T-helper 1 cell (primary cell): ENCODE measurements at regions not wholly inside any gene's neighbourhood (a gene's known extent, or its start where the extent isn't known, plus 50 kb on each side); places are given as distances from the start of the nearest gene placed in this dataset.

Source experiments
- DNase-seq, 5 donors: peaks; one replicate each; pipeline ENCODE4 v3.0.0-alpha.2; 2012 to 2020

DNA sequence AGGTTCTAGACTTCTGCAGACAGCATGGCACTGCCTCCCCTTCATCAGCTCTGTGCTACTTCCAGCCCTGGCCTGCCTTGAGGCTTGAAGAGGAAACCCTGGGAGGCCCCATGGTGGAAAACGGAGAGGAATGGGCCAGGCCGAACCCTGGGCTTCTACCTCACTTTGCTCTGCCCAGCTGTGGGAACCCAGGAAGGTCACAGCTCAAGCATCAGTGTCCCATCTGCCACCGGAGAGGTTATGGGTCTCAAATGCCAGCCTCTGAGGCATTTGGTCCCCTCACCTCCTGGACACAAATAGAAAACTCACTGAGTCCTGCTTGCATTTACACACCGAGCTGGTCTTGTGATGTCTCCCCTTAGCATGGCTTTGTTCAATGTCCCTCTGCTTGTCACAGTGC, 80.1 kb upstream of the ALDH1B1 start:
- no peak for DNase-seq

DNA sequence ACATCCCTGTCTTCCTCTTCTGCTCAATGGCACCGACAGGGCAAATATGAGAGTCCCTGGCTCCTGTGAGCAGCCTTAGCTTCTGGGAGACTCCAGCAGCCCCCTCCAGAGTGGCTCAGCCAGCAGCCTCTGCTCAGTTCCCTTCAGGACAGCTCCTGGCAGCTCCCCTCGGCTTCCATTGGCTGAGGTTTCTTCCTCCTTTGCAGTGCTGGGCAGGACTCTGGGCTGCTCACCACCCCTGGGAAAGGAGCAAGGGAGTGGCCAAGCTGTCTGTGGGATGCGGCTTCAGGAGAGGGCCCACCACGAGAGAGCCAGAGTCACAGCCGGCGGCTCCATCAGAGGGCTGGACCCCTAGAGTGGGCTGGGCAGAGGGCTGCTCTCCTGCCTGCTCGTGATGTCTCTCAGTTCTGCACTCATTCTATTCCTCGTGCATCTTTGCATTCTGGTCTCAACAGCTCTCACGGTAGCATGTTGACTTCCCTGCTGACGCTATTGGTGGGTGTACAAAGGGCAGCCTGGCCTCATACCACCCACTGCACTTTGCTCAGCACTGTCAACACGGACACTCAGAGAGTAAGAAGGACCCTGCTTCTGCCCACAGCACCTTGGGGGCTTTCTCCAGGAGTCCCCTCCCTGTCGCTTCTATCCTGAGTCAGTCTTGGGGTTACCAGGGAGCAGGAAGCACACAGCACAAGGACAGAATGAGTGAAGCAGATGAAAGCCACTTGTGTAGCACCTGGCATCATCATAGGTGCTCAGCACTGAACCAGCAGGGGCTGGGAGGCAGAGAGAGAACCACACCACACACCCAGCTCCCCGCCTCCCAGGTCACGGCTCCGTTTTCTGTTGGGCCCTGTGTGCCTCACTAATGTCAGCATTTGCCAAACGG, 80.9 kb upstream of the ALDH1B1 start:
- no peak for DNase-seq

DNA sequence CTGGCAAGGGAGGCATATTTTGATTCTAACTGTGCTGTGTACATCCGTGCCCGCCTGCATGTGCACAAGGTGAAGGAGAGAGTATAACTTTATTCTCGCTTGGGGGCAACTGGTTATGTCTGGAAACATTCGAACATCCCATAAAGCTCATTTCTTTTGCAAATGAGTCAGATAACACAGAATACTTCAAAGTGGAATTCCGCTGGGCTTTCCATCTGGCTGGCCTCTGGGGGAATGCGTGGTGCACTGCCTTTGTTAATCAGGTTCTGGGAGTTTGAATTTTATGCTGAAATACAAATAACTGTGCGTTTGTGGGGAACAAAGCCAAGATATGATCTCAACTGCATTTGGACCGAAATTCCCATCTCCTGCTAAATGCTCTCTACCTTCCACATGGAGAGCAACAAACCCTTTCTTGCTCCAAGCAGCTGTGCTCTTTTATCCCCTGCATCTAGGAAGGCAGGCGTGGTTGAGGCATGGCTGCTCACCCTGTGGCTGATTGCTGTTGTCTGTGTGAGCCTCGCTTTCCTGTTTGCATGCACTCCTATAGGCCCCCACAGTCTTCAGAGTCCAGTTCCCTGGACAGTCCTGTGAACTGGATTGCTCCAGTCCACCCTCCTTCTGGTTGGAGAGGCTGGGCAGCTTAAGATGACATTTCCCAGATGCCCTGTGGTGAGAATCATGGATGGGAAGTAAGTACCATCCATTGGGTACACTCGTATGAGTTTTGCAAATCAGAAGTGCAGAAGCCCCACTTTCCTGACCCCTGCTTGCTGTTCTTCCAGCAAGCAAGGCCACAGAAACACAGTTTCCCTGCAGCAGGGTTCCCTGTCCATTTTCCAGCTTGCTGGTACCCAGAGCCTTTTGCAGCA, 82.9 kb upstream of the ALDH1B1 start:
- DNase-seq, result no peak

DNA sequence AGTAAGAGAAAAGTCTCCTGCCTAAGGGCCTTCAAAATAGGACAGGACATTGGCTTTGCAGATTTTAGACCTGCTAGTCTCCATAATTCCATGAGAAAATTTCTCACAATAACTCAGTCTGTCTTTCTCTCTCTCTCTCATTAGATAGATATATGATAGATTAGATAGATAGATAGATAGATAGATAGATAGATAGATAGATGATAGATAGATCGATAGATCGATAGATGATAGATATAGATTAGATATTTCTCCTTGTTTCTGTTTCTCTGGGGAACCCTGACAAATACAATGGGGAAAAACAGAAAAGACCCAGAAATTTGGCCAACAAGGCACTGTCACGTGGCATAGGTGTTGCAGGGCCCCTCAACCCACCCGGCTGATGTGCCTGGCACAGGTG, 84.4 kb upstream of the ALDH1B1 start:
- DNase-seq, result no peak

DNA sequence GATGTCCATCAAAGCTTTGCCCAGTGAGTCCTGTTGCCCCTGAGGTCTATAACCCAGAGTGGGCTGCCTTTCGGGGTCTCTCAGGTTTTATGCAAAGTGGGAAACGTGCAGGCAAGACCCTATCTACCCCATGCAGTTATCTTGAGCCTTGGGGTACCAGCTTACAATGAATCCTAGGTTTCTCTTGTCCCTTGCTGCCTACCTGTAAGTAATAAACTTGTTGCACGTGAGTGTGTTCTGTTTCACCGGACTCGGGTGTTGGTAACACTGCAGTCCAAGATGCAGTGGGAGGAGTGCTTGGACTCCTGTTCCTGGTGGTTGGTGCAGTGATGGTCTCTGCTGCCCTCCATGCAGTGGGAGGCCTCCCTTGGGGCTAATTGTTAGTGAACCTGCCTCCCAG, 85.6 kb upstream of the ALDH1B1 start:
- no peak for DNase-seq

DNA sequence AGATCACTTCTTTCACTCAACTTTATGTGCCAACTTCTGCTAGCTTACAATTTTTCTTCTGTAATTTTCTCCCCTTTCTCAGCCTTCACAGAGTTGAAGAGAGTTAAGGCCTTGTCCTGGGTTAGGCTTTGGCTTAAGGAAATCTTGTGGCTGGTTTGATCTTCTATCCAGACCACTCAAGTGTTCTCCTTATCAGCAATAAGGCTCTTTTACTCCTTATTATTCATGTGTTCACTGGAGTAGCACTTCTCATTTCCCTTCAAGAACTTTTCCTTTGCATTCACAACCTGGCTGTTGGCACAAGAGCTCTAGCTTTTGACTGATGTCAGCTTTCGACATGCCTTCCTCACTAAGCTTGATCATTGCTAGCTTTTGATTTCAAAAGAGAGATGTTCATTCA, 86.9 kb upstream of the ALDH1B1 start:
- no peak for DNase-seq

DNA sequence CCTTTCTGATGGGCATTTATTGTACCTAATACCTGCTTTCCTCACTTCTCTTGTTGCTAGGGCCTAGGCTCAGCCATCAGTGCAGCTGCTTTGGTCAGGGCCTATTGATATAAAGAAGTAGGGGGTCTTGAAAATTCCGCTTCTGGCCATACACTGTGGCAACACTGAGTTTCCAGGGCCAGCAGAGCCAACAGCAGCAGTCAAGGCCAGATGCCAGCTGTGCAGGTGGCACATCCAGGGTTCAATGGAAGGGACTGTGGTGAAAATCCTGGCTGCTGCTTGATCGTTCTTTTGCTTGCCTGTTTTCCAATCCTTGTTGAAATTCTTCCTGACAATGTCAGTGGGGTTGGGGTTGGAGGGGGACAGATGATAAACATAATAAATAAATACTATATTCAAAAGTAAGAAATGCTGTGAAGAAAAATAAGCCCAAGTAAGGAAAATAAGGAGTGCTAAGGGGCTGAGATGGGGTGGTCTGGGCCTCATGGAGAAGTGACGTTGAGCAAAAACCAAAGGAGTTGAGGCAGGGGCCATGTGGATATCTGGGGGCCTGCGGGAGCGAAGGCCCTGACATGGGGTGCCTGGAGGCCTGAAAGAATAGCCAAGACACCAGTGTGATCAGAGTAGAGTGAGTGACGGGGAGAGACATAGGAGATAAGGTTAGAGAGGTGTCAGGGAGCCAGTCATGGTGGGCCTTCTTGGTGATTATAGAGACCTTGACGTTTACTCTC, 91.0 kb upstream of the ALDH1B1 start:
- no peak for DNase-seq

DNA sequence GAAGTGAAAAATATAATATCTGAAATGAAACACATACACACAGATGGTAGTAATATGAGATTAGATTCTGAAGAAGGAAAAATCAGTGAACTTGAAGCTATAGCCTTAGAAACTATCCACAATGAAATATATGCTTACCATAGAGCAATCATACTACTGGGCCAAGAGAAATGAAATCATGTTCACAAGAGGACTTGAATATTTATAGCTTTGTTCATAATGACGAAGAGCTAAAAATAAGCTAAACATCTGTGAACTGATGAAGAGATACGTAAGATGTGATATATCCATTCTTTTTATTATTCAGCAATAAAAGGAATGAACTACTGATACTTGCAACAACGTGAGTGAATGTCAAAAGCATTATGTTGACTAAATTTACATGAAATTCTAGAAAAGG, 92.6 kb upstream of the ALDH1B1 start:
- DNase-seq, result no peak

DNA sequence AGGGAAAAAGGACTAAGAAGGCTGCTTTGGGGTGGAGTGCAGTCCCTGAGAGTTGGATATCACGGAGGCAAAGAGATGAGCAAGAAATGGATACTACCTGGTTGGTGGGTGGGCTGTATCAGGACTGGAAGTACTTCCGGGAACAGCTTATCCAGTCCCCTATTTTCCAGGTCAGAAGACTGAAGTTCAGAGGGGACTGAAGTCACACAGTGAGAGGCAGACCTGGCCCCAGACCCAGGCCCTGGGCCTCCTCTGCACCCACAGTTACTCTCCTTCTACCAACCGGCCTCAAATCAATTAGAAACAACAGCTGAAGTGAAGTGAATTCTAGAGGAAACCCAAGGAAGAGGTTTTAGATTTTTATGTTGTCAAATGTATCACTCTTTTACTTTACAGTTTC, 93.6 kb upstream of the ALDH1B1 start:
- DNase-seq, result no peak

DNA sequence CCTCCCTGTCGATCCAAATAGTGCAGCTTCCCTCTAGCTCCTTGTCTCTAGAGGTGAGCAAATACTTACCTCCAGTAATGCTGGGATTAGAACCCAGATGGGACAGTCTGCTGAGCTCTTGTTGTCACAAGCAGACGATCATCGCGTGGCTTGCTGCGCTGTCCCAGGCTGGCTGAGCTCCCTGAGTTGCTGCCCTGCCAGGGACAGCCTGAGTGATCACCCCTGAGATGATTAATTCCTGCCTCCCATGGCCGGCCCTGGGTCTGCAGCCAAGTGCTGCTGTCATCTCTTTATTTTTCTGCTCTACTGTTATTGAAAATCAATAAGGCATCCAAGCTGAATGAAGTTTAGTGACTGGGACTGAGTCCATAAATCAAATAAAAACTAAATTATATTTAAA, 94.0 kb upstream of the ALDH1B1 start:
- DNase-seq, result no peak

DNA sequence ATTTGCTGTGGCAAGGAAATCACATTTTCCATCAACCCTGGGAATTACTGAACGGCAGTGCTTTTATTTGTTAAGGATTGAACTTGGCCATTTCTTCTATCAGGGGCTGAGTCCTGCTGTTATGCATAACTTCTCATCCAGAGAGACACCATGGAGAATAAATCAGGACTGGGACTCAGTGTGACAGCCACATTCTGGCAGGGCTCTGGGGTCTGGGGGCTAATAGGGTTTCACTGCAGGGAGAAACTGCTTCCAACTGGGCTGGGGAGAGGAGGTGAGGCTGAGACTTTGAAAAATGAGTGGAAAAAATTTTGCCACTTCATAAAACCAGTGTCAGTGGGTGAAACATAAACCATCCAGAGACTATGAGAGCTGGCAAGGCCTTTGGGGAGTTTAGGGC, 95.7 kb upstream of the ALDH1B1 start:
- no peak for DNase-seq

DNA sequence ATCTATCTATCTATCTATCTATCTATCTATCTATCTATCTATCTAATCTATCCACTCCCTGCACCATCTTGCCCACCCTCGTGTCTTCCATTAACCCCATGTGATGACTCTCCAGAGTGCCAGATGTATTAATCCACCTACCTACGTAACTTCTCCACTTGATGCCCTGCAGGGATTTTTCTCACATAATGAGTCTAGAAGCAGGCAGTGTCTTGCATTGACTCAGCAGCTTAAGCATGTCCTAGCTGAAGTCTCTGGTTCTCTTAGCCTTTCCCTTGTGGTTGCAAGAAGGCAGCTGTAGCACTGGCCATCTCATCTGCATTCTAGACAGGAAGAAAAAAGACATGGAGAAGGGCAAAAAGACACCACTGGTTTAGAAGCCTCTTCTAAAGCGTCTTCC, 96.7 kb upstream of the ALDH1B1 start:
- DNase-seq, result no peak

DNA sequence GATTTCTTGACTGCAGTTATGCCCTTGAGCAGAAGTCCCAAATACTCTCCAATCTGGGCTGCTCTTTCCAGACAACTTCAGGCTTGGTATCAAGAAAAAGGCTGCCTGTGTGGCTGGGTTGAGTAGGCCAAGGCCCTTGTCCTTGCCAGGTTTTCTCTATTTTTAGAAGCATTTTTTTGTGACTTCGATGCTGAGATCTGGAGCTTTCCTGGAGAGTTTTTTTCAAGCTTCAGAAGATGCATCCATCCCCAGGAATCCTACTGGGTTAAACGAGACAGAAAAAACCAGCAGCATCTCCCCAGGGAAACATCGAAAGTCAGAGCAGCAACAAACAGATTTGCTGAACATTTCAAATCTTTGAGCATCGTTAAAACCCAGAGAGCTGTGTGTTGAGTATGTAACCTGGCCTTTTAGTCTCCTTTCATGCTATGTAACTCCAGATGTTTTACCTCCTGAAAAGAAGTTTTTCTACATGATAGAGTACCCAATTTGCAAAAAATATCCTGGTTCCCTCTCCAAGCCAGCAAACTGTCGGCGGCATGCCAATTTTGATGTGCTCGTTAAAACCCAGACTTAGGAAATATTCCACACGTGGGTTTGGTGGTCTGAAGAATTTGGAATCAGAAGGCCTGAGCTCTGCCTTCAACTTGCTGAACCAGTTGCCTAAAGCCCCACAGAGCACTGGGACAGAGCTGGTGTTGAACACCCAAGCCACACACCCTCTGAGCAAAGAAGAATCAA, 98.1 kb upstream of the ALDH1B1 start:
- no peak for DNase-seq

DNA sequence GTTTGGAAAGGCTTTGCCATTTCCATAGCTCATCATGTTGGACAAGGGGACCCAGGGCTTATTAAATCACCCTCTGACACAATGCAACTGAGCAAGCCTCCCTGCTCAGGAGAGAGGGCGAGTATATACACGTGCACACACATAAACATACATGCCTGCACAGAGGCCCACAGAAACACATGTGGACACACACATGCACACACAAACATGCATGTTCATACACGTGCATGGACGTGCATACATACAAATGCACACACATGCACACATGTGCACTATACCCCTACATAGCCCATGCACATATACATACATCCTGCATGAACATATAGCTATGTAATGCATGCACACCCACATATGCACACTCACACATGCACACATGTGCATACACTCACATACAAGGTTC, 99.5 kb upstream of the ALDH1B1 start:
- no peak for DNase-seq

DNA sequence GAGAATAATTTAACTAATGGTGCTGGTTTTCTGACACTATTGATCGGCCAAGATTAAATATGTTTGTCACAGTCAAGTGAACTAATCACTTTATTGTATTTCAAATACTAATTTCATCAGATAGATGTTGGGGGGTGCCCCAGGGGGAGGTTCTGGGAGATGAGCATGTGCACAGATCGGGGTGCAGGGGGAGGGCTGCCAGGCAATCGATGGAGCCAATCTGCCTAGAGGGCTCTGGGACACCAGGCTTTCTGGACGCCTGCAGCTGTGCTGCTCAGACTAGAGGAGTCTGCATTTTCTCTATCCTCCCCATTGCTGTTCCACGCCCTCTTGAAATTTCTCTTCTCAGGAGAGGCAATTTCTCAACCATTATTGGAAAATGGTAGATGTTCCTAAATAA, 100.0 kb upstream of the ALDH1B1 start:
- no peak for DNase-seq

DNA sequence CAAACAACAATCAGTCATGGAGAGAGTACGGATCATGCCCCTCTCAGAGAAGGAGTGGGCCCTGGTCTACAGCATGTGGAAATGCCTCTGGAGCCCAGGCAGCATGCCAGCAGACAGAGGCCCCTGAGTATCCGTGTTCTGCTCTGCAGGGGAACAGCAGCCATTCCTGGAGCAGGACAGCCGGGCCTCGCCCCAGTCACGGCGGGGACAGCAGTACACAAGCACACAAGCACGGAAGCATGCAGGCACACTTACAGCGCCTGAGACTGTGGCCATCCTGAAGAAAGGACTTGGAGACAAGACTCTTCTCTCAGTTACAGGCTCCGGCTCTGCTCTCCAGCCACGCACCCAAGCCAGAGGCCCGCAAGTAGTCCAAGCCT, 102.6 kb upstream of the ALDH1B1 start:
- no peak for DNase-seq

DNA sequence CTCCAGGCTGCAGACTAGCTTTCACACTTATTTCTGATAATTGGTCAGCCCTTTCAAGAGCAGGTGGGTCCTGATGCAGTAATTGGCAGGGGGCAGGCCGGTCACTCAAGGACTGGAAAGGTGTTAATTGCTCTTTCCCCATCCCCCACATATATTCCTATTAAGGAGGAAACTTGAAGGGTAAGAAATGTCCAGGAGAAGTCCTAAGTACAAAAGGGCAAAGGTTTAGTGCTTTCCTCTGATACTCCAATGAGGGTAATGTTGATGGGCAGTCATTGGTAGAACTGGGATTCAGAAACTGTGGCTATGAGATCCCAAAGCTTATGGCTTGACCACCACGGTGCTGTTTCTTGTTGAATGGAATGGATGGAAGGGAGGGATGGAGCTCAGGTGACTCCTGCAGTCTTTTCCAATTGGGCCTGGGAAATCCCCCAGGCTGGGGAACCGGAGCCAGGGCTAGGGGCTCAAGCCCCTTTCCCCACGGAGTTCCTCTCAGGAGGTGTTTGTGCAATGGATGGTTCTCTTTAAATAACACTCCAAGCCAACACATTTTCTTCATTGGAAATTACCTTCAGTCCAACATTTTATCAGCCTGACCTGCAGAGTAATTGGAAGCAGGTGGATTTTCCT, 103.2 kb upstream of the ALDH1B1 start:
- DNase-seq, result no peak

DNA sequence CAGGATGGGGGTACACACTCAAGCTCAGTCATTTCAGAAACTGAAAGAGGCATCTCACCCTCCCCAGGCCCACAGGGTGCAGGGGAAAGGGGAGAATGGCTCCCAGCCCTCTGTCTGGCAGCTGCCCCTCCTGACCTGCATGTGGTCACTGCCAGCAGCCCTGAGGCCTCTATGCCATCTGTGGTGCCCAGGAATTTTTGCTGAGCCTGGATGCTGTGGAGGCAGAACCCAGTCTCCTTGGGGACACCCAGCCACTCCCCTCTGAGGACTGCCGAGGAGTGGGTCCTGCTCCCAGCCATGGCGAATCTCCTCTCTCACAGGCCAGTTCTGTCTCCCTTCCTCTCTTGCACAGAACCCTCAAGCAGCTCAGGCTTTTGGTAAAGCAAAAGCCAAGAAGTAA, 104.0 kb upstream of the ALDH1B1 start:
- DNase-seq, result no peak

DNA sequence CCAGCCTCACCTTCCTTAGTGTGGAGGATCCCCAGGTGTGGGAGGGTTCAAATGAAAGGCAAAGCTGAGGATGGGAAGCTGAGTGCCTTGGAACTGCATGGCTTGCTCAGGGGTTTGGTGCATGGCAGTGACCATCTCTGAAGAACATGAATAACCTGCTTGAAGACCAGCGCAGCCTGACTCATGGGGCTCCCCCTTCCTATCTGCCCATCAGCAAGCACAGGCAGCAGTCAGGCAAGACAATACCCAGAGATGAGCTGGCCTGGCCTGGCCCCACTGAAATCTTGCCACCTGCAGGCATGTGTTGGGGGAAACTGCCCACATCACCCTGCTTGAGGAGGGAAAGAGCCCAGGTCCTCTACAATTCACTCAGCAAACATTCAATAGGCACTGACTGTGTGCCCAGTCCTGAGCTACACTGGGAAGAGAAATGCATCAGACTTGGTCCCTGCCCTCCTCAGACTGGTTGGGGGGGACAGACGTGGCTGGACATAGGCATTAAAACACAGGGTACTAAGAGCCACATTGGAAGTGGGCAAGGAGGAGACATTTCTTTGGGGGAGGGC, 105.0 kb upstream of the ALDH1B1 start:
- DNase-seq, result no peak

DNA sequence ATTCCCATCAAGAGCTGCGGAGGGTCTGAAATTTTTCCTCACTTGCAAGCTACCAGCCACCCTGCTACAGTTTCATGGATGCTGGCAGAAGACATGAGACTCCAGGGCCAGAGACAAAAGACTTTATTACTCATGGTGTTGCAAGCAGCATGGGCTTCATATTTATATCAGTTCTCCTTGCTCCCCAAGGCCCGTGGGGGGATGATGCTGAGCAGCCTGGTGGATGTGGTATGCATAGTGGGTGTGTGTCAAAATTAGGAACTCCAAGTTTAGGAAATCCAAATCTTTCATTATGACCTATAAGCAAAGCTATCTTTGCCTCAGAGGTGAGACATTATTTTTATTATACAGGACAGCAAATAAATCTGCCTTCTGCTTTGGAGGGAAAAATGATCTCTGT, 105.7 kb upstream of the ALDH1B1 start:
- DNase-seq, result no peak

DNA sequence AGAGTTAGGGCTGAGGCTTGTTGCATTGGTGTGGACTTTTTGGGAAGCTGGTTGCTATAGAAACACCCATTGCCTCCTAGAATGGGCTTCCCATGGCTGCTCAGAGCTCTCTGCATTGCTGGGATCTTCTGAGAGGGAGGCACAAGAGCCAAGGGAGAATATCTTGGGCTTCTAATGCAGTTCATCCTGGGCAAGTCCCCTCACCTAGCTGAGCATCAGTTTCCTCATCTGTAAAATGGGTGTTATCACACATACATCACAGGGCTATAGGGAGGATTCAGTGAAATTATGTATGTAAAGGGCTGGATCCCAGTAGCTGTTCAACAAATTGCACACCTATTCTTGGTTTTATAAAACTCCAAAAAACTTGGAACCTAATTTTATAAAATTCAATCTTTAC, 106.1 kb upstream of the ALDH1B1 start:
- no peak for DNase-seq

DNA sequence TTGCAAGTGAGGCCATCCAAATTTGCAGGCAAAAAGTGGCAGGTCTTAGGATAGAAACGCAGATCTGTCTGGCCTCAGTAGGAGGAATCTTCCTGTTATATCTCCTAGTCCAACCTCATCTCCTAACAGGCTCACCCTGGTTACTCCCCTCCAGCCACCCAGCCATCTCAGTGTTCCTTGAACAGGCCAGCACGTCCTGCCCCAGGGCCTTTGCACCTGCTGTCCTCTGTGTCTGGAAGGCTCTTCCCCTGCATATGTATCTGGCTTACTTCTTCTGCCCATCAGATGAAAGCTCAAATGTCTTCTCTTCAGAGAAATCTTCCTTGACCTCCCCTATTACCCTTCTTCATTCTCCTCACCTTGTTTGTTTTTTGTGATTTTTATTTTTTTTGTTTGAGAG, 107.3 kb upstream of the ALDH1B1 start:
- DNase-seq, result no peak
